ENCODE measurements at regions not wholly inside any gene's neighbourhood (a gene's known extent, or its start where the extent isn't known, plus 50 kb on each side); places are given as distances from the start of the nearest gene placed in this dataset.

GRCh38 chr5:24364711-24365110 lies 280.1 kb downstream of the CDH10 start:
- H3K9me3 ChIP-seq = no peaks in the 10 kb centered on the region
- H3K4me1 ChIP-seq = no peaks in the 10 kb centered on the region
- DNase-seq = no peak
- in situ Hi-C loops (cut with MboI; ENCODE audit: low sequenced_read_pairs in 4 of 4) (no loop called here), intact Hi-C loops (cut with DNase I; ENCODE audit: low total_unique reads) (no loop called here)
- no peaks in the 10 kb centered on the region for H3K36me3 ChIP-seq
- no peak overlapping the region for H3K4me3 ChIP-seq
- H3K27me3 ChIP-seq = no peaks in the 10 kb centered on the region
- H3K27ac ChIP-seq = no peak overlapping the region
- no peak for ATAC-seq
- TF ChIP-seq POLR2A (IDR thresholded peaks at IDR 0.05) (no peak), CTCF (IDR thresholded peaks at IDR 0.05 in 4 of 5, conservative IDR thresholded peaks at IDR 0.05 in 1 of 5) (no peak)

DNA sequence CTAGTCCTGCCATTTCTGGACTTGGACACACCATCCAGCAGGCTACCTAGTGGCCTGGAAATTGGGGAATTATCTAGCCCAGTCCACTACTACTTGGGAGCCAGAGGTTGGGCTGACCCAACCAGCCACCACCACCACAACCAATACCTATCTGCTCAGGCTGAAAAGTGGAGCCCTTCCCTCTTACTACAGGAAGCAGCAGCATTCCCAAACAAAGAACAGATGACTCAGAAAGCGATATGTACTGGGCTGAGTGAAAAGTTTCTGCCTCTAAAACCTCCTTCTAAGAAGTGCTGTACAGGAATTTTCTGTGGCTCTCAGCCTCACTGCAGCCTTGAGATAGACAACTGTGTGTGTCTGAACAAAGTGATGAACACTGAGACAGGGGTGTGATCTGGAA lies 279.4 kb downstream of the CDH10 start:
- H3K36me3 ChIP-seq = no peaks in the 10 kb centered on the region
- no peak overlapping the region for H3K27ac ChIP-seq
- in situ Hi-C loops (cut with MboI; ENCODE audit: low sequenced_read_pairs in 4 of 4) (no loop called here), intact Hi-C loops (cut with DNase I; ENCODE audit: low total_unique reads) (no loop called here)
- TF ChIP-seq CTCF (IDR thresholded peaks at IDR 0.05 in 4 of 5, conservative IDR thresholded peaks at IDR 0.05 in 1 of 5) (no peak), POLR2A (IDR thresholded peaks at IDR 0.05) (no peak)
- no peaks in the 10 kb centered on the region for H3K9me3 ChIP-seq
- DNase-seq (no peak), ATAC-seq (no peak)
- no peak overlapping the region for H3K4me3 ChIP-seq
- H3K27me3 ChIP-seq = no peaks in the 10 kb centered on the region
- no peaks in the 10 kb centered on the region for H3K4me1 ChIP-seq

GRCh38 chr5:24367216-24367615 lies 277.6 kb downstream of the CDH10 start:
- no peak overlapping the region for H3K27ac ChIP-seq
- no peaks in the 10 kb centered on the region for H3K27me3 ChIP-seq
- H3K4me1 ChIP-seq = no peaks in the 10 kb centered on the region
- no peak overlapping the region for H3K4me3 ChIP-seq
- in situ Hi-C loops (cut with MboI; ENCODE audit: low sequenced_read_pairs in 4 of 4) = no loop called here
- DNase-seq = no peak
- no peaks in the 10 kb centered on the region for H3K36me3 ChIP-seq
- intact Hi-C loops (cut with DNase I; ENCODE audit: low total_unique reads) = no loop called here
- H3K9me3 ChIP-seq = no peaks in the 10 kb centered on the region
- ATAC-seq = no peak
- TF ChIP-seq CTCF (IDR thresholded peaks at IDR 0.05 in 4 of 5, conservative IDR thresholded peaks at IDR 0.05 in 1 of 5) (no peak), POLR2A (IDR thresholded peaks at IDR 0.05) (no peak)

DNA sequence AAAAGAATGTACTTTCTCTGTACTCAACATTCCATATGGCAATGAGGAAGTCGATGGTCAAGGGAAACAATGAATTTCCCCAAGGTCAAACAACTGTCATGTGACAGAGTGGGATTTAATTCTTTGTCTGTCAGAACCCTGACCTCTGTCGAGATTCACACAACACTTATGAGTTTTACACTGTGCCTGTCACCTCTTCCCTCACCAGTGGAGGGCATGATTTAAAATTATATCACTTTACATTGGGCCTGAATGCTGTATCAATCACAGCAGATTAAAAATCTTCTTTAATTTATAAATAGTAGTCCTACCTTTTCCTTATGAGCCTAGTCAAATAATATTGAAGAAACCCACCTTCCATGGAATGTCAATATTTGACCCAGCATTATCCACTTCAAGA lies 276.7 kb downstream of the CDH10 start:
- DNase-seq = no peak
- no peak for ATAC-seq
- no peak for TF ChIP-seq CTCF (IDR thresholded peaks at IDR 0.05 in 4 of 5, conservative IDR thresholded peaks at IDR 0.05 in 1 of 5)
- no peak for TF ChIP-seq POLR2A (IDR thresholded peaks at IDR 0.05)
- no peaks in the 10 kb centered on the region for H3K36me3 ChIP-seq
- H3K27me3 ChIP-seq = no peaks in the 10 kb centered on the region
- no peak overlapping the region for H3K27ac ChIP-seq
- in situ Hi-C loops (cut with MboI; ENCODE audit: low sequenced_read_pairs in 4 of 4) = no loop called here
- H3K4me1 ChIP-seq = no peaks in the 10 kb centered on the region
- H3K4me3 ChIP-seq = no peak overlapping the region
- intact Hi-C loops (cut with DNase I; ENCODE audit: low total_unique reads) = no loop called here
- H3K9me3 ChIP-seq = no peaks in the 10 kb centered on the region

GRCh38 chr5:24376210-24376609 lies 268.6 kb downstream of the CDH10 start:
- ATAC-seq (no peak), DNase-seq (no peak)
- Histone ChIP-seq H3K36me3 (no peaks in the 10 kb centered on the region), H3K9me3 (no peaks in the 10 kb centered on the region), H3K27me3 (no peaks in the 10 kb centered on the region), H3K4me3 (no peak overlapping the region), H3K27ac (no peak overlapping the region), H3K4me1 (no peaks in the 10 kb centered on the region)
- no peak for TF ChIP-seq POLR2A (IDR thresholded peaks at IDR 0.05)
- no peak for TF ChIP-seq CTCF (IDR thresholded peaks at IDR 0.05 in 4 of 5, conservative IDR thresholded peaks at IDR 0.05 in 1 of 5)
- in situ Hi-C loops (cut with MboI; ENCODE audit: low sequenced_read_pairs in 4 of 4) = no loop called here
- intact Hi-C loops (cut with DNase I; ENCODE audit: low total_unique reads) = no loop called here
